HK-2 (cell line): ENCODE measurements at regions not wholly inside any gene's neighbourhood (a gene's known extent, or its start where the extent isn't known, plus 50 kb on each side); places are given as distances from the start of the nearest gene placed in this dataset.
"Not testable (repeated sequence)": the region's sequence is repeated elsewhere in the genome, so short reads cannot be mapped to it uniquely, and the experiment has no call there.

Experiments
- DNase-seq: peaks from one replicate; pipeline ENCODE4 v3.0.0-alpha.2; 2018; ENCODE audit not compliant: unreplicated experiment

DNA sequence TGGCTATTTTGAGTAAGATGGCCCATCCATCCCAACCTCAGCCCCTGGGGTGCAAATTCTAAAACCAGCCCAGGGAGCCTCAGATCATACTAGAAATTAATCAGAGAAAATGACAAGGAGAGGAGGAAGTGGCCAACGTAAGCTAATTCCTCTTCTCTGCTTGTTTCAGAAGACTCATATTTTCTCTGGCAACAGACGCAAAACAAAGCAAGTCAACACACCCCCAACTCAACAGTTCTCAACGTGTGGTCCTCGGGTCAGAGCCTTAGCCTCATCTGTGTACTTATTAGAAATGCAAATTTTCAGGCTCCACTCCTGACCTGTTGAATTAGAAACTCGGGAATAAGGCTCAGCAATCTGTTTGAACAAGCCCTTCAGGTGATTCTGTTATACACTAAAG lies 413.9 kb upstream of the AUTS2 start:
- no peak for DNase-seq

DNA sequence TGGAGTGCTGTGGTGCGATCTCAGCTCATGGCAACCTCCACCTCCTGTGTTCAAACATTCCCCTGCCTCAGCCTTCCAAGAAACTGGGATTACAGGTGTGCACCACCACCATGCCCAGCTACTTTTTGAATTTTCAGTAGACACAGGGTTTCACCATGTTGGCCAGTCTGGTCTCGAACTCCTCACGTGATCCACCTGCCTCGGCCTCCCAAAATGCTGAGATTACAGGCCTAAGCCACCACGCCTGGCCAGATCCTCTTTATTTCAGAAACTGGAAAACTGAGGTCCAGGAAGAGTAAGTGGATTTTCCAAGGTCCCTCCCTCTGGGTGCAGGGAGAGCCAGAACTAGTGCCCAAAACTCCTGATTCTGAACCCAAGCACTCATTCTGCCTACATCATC lies 413.1 kb upstream of the AUTS2 start:
- no peak for DNase-seq

DNA sequence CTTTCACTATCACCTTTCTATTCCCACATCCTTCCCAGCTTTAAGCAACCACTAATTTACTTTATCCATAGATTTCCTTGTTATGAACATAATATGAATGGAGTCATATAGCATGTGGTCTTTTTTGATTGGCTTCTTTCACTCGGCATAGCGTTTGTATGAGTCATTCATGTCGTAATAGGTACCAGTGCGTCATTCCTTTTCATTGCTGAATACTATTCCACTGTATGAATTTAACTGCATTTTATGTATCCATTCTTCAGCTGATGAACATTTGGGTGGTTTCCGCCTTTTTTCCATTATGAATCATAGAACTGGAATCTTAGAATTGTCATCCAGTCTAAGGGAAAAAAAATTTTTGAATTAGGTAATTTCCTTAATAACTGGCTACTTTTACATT lies 411.3 kb upstream of the AUTS2 start:
- DNase-seq, result no peak

DNA sequence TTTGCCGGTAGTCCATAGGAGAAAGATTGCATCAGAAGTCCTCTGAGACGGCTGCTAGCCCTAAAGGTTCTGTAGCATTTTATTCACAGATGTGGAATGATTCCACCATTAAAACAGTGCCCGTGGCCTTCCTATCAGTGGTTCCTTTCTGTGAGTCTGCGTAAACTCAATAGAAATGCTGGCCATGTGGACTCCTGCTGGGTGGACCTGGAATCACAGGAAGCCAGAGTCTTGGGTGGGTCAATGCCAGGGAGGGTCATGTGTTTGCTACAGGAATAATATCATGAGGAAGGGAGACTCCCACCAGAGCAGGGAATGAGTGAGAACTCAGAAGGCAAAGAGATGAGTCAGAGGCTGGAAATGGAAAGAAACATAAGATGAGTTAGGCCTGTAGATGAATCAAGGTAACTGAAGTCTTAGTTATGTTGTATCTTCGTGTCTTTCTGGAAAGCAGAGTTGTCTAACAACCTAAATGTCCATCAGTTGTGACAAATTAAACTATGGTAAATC lies 410.4 kb upstream of the AUTS2 start:
- DNase-seq, result no peak

DNA sequence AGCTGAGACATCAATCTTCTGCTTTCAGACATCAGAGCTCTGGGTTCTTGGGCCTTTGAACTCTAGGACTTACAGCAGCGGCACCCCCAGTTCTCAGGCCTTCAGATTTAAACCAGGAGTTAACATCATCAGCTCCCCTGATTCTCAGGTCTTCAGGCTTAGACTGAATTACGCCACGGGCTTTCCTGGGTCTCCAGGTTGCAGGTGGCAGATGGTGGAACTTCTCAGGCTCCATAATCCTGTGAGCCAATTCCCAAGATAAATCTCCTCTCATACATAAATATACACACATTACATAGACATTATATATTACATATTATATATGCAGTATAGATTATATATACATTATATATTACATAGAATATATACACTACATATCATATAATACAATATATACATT lies 408.9 kb upstream of the AUTS2 start:
- DNase-seq, result no peak

DNA sequence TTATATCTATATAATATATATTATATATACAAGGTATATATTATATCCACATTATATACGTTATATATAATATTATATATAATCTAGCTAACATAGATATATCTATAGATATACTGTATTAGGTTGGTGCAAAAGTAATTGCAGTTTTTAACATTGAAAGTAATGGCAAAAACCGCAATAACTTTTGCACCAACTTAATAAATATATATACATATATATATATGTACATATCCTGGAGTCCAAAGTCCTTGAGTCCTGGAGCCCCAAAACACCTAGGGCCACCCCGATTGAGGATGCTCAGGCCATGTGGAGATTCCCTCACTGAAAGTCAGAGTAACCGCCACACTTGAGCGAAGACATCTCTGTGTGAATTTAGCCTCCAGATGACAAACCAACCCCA lies 408.2 kb upstream of the AUTS2 start:
- no peak for DNase-seq

DNA sequence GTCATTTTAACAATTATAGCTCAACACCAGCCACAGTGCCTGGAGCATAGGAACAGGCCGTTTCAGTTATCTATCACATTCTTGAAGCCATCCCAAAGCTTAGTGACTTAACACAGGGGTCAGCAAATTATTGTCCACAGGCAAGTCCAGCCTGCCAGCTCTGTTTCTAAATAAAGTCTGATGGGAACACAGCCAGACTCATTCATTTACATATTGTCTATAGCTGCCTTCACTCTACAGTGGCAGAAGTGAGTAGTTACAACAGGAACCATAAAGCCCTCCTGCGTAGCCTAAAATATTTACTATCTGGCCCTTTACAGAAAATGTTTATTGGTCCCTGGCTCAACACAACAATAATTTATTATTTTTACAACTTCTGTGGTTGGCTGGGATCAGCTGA lies 407.5 kb upstream of the AUTS2 start:
- DNase-seq, result no peak

DNA sequence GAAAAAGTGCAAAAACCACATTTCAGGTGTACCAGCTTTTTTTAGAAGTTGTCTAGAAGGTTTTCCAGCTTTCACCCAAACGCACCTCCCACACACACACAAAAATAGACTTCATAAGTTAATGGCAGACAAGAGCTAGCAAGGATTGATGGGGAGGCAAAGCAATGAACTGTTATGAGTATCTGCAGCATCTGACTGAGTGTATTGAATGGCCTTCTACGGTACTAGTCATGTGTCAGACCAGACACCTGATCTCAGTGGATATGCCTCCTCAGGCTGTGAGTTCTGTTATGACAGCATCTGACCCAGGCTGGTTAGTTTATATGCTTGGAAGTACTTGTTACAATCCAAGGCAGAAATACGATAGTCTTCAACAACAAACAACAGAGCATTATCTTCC lies 406.1 kb upstream of the AUTS2 start:
- DNase-seq, result no peak

DNA sequence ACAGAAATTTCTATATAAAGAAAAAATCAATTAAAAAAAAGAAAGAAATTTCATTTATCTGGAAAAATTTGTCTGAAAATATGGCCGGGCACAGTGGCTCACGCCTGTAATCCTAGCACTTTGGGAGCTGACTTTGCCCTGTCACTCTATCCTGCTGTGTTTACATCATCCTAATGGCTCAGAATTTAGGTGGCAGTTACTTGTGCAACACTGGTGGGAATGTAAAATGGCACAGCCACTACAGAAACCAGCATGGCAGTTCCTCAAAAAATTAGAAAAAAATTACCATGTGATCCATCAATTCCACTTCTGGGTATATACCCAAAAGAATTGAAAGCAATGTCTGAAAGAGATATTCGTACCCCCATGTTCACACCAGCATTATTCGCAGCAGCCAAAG lies 405.2 kb upstream of the AUTS2 start:
- DNase-seq, result no peak

DNA sequence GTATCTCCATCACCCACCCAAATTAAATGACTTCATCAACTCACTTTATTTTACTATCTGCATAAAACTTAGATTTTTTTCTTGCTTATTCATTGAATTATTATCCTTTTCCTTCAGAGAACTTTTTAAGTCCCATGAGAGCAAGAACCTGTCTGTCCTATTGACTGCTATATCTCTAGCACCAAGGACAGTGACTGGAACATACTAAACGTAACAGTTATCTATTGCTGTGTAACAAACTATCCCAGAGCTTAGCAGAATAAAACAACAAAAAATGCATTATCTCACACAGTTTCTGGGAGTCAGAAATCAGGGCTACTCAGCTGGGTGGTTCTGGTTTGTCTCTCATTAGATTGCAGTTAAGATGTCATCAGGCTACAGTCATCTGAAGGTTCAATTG lies 401.7 kb upstream of the AUTS2 start:
- no peak for DNase-seq

DNA sequence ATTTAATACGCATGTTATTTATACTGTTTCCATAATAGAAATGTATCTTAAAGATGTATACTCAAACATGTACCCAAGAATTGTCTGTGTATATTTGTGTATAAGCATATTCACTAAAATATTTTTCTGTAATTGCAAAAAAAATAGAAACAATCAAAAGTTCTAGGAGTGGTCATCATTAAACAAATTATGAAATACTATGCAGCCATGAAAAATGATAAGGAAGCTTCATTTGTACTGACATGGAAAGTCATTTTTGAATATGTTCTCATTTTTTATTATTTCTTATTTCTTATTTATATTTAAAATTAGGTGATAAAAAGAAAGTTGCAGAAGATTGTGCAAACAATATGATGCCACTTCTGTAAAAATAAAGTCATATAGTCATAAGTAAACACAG lies 400.0 kb upstream of the AUTS2 start:
- no peak for DNase-seq

DNA sequence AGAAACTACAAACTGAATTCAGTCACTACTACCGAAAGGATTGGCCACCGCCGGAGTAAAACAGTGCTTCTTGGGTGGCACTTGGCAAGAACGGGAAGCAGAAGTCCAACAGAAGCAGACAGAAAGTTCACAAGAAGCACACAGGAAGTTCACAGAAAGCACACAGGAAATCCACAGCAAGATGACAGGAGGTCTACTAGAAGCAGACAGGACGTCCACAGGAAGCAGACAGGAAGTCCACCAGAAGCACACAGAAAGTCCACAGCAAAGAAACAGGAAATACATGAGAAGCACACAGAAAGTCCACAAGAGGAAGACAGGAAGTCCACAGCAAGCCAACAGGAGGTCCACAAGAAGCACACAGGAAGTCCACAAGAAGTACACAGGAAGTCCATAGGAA lies 399.2 kb upstream of the AUTS2 start:
- DNase-seq, result no peak

DNA sequence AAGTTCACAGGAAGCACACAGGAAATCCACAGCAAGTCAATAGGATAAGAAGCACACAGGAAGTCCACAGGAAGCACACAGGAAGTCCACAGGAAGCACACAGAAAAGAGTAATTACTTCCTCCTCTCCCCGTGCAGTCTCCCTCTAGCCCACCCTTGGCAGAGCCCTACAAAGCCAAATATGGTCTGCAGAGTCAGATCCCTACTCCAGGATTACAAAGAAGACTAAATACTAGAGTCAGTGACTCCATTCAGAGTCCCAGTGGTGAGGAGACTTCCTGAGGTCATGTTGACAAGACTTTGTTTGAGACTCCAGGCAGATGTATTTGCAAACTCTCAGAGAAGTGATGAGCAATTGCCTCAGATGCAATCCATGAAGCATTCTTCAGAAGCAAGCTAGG lies 398.6 kb upstream of the AUTS2 start:
- DNase-seq, result no peak

DNA sequence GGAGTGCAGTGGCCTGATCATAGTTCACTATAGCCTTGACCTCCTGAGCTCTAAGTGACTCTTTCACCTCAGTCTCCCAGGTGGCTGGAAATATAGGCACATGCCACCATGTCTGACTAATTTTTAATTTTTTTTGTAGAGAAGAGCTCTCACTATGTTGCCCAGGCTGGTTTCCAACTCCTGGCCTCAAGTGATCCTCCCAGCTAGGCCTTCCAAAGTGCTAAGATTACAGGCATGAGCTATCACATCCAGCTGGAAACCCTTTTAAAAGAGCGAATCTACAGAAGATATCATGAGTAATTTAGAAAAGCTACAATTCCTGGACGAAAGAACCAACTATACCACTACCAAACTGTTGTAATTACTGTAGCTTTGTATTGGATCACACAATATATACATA lies 394.4 kb upstream of the AUTS2 start:
- DNase-seq, result no peak

DNA sequence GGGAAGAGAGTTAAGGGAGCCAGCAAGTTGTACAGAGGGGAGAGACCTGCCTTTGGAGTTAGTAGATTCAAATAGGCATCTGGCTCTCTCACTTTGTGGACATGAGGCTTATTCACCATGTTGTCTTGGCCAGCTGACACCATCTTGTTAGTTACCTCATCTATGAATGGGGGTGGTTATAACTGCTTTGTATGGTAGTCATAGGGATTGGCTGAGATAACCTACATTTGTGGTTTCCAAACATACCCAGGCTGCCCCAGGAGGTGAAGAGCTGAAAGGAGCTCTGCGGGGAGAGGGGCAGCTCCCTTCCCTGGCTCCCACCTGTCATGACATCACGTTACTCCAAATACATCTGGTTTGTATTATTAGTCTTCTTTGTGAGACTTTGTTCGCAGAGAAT lies 393.3 kb upstream of the AUTS2 start:
- no peak for DNase-seq

DNA sequence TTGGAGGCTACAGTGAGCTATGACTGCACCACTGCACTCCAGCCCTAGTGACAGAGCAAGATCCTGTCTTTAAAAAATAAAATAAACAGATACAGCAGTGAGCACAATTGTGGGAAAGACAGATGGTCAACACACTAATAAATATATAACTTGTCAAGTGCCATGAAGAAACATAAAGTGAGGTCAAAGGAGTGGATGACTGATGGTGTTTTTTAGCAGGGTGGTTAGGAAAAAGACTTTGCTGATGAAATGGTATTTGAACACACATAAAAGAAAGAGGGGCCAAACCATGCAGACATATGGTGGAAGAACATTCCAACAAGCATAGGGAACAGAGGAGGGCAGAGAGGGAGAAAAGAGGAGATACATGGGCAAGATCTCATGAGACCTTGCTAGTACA lies 392.7 kb upstream of the AUTS2 start:
- DNase-seq, result no peak

DNA sequence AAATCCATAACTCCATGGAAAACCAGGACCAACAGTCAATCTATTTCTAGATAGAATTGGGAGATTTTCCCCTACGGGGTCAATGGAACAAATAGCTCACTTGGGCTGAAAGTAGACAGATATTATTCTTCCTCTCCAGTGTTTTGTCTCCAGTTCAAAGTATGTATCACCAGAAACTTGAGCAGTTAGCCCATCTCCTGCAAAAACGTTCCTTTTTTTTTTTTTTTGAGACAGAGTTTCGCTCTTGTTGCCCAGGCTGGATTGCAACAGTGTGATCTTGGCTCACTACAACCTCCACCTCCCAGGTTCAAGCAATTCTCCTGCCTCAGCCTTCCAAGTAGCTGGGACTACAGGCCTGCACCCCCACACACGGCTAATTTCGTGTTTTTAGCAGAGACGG lies 390.0 kb upstream of the AUTS2 start:
- DNase-seq, result no peak

DNA sequence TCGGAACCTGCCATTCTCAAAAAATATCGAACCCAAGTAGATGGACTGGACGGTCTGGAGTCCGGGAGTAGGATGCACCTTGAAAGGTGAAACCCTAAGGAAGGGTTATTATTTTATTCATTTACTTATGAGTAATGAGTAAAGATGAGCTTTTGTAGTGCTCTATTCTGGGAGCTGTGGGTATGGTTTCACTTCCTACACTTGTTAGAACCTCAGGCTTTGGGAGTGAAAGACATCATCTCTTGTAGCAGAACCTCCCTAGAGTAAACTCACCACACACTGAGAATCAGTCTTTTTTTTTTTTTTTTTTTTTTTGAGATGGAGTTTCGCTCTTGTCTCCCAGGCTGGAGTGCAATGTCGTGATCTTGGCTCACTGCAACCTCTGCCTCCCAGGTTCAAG lies 389.4 kb upstream of the AUTS2 start:
- no peak for DNase-seq

DNA sequence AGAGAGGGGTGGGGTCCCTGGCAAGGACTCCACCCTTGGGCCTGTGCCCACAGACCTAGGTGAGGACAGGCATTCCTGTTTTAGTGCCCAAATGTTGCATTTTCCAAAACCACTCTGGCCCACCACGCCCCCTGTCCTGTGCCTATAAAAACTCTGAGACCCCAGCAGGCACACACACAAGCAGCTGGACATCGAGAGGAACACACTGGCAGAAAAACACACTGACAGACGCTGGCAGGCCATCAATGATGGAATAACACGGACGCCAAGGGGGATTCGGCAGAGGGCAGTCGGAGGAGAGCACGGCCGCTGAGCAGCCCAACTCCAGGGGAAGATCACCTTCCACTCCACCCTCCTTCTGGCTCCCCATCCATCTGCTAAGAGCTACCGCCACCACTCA lies 386.9 kb upstream of the AUTS2 start:
- no peak for DNase-seq

DNA sequence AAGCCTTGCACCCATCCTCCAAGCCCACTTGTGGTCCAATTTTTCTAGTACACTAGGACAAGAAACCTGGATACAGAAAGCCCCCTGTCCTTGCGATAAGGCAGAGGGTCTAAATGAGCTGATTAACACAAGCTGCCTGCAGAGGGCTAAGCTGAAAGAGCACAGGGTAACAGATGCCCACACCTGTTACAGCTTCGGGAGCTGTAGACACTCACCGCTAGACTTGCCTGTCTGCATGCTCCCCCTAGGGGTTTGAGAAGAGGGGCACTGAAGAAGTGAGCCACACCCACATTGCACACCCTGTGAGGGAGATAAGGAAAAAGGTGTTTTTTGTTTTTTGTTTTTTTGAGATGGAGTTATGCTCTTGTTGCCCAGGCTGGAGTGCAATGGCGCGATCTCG lies 386.5 kb upstream of the AUTS2 start:
- no peak for DNase-seq

DNA sequence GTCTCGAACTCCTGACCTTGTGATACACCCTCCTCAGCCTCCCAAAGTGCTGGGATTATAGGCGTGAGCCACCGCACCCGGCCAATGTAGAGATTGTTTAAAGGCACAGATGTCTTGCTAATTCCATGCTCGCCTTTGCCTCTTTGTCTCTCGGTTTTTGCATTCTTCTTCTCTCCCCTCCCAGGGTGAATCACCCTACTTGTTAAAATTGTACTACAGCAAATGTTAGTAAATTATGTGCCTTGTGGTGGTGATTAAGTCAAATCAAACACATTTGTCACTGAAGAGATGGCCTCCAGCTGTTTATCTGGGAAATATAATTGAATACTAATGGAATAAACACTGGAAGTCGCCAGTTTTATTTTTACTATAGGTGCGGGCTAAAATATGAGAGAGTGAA lies 384.4 kb upstream of the AUTS2 start:
- no peak for DNase-seq

DNA sequence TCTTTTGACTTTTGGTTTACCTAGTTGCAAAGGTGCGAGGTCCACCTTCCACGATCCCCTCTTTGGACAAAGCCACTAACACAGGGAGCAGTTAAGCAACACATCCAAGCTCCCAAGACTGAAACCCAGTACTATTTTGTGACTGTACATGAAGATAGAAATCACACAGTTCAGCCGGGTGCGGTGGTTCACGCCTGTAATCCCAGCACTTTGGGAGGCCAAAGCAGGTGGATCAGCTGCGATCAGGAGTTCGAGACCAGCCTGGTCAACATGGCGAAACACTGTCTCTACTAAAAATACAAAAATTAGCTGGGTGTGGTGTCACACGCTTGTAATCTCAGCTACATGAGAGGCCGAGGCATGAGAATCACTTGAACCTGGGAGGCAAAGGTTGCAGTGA lies 382.8 kb upstream of the AUTS2 start:
- DNase-seq, result not testable (repeated sequence)

DNA sequence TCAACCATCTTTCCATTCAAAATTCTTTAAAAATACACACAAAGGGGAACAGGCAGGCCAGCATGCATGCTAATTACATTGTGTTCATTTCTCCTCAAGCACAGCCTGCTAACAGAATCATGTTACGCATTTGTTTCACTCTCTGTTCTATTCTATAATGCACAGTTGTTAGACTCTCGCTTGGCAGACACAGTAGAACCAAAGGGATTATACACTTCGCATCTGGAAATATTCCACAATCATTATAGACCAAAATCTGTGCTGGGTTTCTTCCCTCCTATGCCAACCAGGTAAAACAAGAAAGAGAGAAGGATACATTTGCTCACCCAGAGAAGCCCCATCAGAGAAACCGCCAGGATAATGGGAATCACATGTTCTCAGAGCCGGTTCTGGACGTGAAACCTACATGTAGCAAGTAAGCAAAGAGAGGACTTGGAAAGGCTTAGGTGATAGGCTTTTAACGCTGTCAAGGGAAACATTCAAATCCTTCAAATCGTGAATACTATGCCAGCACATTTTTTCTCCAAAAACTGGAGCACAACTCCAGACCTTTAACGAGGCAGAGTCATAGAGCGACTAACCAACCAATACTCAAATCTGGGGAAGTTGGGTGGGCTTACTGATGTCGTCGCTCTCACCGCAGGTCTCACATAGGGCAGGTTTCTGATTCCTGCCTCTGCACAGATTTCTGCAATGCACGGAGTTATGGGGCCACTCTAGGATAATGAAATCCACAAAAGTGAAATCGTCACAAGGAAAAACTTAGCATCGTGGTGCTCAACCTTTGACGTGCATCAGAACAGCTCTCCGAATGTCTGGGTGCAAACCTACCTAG lies 380.5 kb upstream of the AUTS2 start:
- no peak for DNase-seq

DNA sequence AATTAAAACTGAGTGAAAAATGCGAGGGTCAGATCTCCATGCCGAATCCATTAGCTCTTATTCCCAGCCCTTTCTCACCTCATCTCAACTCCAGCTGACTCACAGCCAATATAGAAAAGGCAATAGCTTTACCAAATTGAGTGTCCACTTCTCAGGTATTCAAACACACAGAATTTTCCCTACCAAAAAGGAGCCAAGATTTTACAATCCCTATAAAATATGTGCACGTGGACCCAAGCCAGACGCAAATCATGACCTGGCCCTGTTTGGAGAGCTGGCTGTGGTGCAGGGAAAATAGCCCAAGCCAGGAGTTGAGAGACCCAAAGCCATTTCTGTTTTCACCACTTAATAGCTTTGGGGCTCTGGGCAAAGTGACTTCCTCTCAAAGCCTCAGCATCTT lies 379.7 kb upstream of the AUTS2 start:
- no peak for DNase-seq
